Type B pancreatic cell (in vitro differentiated cells): ENCODE measurements at regions not wholly inside any gene's neighbourhood (a gene's known extent, or its start where the extent isn't known, plus 50 kb on each side); places are given as distances from the start of the nearest gene placed in this dataset.

Experiments
- DNase-seq: peaks from one replicate; pipeline ENCODE4 v3.0.0; 2021; ENCODE audit warnings: mixed read lengths; ENCODE audit not compliant: unreplicated experiment; ENCODE audit errors: extremely low spot score
- H3K27ac Mint-ChIP-seq: 2 replicates; pipeline ENCODE4 v1.8.0; 2021; ENCODE audit warnings: mild to moderate bottlenecking, mixed read lengths
- H3K27me3 Mint-ChIP-seq: 2 replicates; pipeline ENCODE4 v1.8.0; 2021; ENCODE audit warnings: mixed read lengths
- H3K36me3 Mint-ChIP-seq: 2 replicates; pipeline ENCODE4 v1.8.0; 2021; ENCODE audit warnings: mixed read lengths
- H3K4me1 Mint-ChIP-seq: one replicate; pipeline ENCODE4 v1.8.0; 2021; ENCODE audit warnings: mixed read lengths; ENCODE audit not compliant: unreplicated experiment
- H3K4me3 Mint-ChIP-seq: 2 replicates; pipeline ENCODE4 v1.8.0; 2021; ENCODE audit warnings: mild to moderate bottlenecking, mixed read lengths
- H3K9me3 Mint-ChIP-seq: 2 replicates; pipeline ENCODE4 v1.8.0; 2021; ENCODE audit warnings: mixed read lengths
- CTCF ChIP-seq: fragments of 200-600 bp; sonication (generic); conservative IDR thresholded peaks from 2 replicates; pipeline ENCODE4 v1.5.0; 2021; ENCODE audit warnings: antibody characterized with exemption, mild to moderate bottlenecking

GRCh38 chr1:81556968-81557367 is 243.8 kb upstream of the ADGRL2 start:
- H3K4me3 Mint-ChIP-seq: no peak overlapping the region
- no peak overlapping the region for H3K27ac Mint-ChIP-seq
- H3K36me3 Mint-ChIP-seq: no peaks in the 10 kb centered on the region
- H3K9me3 Mint-ChIP-seq: no peaks in the 10 kb centered on the region
- DNase-seq: no peak
- no peak for TF ChIP-seq CTCF
- peaks cover 9% of the 10 kb centered on the region for H3K4me1 Mint-ChIP-seq
- no peaks in the 10 kb centered on the region for H3K27me3 Mint-ChIP-seq

DNA sequence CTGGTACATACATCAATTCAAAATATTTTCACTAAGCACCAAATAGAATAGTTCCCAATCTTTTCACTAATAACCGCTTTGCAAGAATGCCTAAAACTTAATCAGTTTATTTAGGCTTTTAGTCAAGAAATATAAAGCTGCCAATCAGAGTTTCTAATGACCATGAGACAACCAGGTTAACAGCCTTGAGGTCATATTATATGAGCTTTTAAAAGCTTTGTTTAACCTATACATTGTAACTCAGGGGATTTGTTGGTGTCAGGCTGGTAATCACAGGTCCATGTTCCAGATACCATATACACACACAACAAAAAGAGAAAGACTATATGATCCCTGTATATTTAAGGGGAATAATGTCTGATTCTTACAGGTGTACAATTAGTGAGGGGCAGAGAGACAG is 246.2 kb upstream of the ADGRL2 start:
- Mint-ChIP-seq H3K4me1 (peaks cover 23% of the 10 kb centered on the region), H3K9me3 (no peaks in the 10 kb centered on the region), H3K27ac (no peak overlapping the region), H3K27me3 (no peaks in the 10 kb centered on the region), H3K4me3 (no peak overlapping the region), H3K36me3 (no peaks in the 10 kb centered on the region)
- DNase-seq: no peak
- TF ChIP-seq CTCF: no peak

GRCh38 chr1:81554108-81554507 is 246.6 kb upstream of the ADGRL2 start:
- H3K36me3 Mint-ChIP-seq: no peaks in the 10 kb centered on the region
- peaks cover 27% of the 10 kb centered on the region for H3K4me1 Mint-ChIP-seq
- no peaks in the 10 kb centered on the region for H3K27me3 Mint-ChIP-seq
- no peak overlapping the region for H3K4me3 Mint-ChIP-seq
- DNase-seq: no peak
- no peak for TF ChIP-seq CTCF
- no peaks in the 10 kb centered on the region for H3K9me3 Mint-ChIP-seq
- H3K27ac Mint-ChIP-seq: peak overlapping the region; percentile 71

GRCh38 chr1:81553503-81553902 is 247.2 kb upstream of the ADGRL2 start:
- no peak for TF ChIP-seq CTCF
- H3K4me1 Mint-ChIP-seq: peaks cover 31% of the 10 kb centered on the region
- DNase-seq: no peak
- no peaks in the 10 kb centered on the region for H3K27me3 Mint-ChIP-seq
- H3K36me3 Mint-ChIP-seq: no peaks in the 10 kb centered on the region
- H3K27ac Mint-ChIP-seq: peak overlapping the region; percentile 71
- H3K4me3 Mint-ChIP-seq: no peak overlapping the region
- H3K9me3 Mint-ChIP-seq: no peaks in the 10 kb centered on the region

- no peak overlapping the region for H3K4me3 Mint-ChIP-seq
- H3K36me3 Mint-ChIP-seq: no peaks in the 10 kb centered on the region
- peak overlapping the region; percentile 96 for H3K27ac Mint-ChIP-seq
- peaks cover 37% of the 10 kb centered on the region for H3K4me1 Mint-ChIP-seq
- H3K27me3 Mint-ChIP-seq: no peaks in the 10 kb centered on the region
- TF ChIP-seq CTCF: no peak
- DNase-seq: no peak
- no peaks in the 10 kb centered on the region for H3K9me3 Mint-ChIP-seq
Observed at GRCh38 chr1:81551946-81552345, 248.8 kb upstream of the ADGRL2 start.

DNA sequence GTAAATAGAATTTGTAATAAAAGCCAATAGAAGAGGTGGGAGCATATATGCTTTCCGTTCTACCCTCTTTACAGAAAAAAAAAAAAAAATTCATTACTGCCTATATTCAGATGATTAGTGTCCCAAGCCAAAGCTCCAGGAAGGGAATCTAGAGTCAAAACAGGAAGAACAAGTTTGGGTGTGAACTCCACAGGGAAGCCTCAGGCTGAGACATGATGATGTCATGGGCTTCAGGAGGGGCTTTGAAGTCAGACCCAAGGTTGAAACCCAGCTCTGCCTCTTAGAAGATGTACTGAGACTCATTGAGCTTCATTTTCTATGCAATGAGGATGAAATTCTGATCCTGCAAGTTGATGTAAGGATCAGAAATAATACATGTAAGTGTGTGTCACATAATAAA is 250.0 kb upstream of the ADGRL2 start:
- Mint-ChIP-seq H3K4me3 (peak overlapping the region; percentile 64), H3K36me3 (no peaks in the 10 kb centered on the region), H3K4me1 (peaks cover 37% of the 10 kb centered on the region), H3K27ac (peak overlapping the region; percentile 96), H3K9me3 (no peaks in the 10 kb centered on the region), H3K27me3 (no peaks in the 10 kb centered on the region)
- TF ChIP-seq CTCF: no peak
- DNase-seq: no peak
